GM11168 (cell line): ENCODE measurements at regions not wholly inside any gene's neighbourhood (a gene's known extent, or its start where the extent isn't known, plus 50 kb on each side); places are given as distances from the start of the nearest gene placed in this dataset.

ENCODE experiments used
- in situ Hi-C: fragments of 300-500 bp; cut with MboI; formaldehyde crosslinking; loops from one replicate; pipeline ENCODE4 v1.12.0; 2022; ENCODE audit warnings: low sequenced_read_pairs; ENCODE audit not compliant: unreplicated experiment

DNA sequence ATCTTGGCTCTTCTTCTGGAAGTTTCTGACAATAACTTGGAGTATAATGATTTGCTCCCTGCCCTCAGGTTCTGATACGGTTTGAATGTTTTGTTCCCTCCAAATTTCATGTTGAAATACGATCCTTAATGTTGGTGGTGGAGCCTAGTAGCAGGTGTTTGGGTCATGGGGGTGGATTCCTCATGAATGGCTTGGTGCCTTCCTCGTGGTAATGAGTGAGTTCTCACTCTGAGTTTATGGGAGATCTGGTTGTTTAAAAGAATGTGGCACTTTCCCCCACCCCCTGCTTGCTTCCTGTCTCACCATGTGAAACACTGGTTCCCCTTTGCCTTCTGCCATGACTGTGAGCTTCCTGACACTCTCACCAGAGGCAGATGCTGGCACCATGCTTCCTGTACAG is 103.0 kb upstream of the OSMR start:
- in situ Hi-C loops = no loop called here

DNA sequence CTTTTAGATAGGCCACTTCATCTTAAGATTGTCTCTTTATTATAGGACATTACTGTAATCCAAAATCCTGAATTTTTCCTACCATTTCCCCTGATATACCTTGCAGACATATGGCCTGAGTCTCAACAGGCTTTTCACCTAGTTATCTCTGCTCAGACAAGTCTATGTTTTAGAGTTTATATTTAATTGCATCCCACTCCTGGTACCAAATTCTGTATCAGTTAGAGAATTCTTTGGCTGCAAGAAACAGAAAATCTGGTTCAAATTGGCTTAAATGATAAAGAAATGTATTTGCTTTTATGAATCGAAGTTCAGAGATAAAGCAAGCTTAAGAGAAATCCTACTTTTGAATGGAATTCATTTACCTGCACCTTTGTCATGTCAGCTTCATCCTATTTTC is 102.2 kb upstream of the OSMR start:
- in situ Hi-C loops = no loop called here

DNA sequence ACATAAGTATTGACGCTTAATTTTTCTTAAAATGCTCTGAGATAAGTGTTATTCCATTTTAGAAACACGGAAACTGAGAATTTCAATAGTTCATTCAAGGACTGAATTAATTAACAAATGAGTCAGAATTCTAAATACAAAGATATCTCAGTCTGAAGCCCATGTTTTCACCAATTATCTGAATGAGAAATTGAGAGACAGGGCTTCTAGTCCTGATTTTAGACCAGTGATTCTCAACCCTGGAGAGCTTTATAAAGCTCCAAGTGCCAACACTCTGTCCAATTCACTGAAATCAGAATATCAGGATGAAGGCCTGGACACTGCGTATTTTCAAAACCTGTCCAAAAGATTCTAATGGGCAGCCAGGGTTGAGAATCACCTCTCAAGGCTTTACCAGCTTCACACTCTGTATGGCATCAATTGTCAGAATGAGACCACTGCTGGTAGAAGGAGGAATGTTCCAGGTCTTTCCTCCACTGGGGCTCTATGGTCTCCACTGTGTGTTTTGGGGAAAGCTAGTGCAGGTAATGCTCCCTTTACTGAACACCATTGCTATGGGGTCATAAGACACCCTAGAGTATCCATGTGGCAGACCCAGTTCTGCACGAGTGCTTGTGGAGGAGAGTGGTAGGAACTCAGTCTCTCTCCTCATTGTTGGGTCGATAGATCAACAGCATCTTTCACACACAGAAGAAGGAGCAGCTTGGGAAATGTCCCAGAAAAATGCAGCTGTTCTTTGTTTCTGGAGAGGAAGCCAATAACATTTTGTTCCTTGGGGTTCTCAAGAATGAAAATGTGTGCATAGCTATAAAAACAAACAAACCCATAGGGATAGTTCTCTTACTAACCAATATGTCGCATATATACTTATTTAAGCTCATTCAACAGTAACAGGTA is 99.7 kb upstream of the OSMR start:
- in situ Hi-C loops = no loop called here

DNA sequence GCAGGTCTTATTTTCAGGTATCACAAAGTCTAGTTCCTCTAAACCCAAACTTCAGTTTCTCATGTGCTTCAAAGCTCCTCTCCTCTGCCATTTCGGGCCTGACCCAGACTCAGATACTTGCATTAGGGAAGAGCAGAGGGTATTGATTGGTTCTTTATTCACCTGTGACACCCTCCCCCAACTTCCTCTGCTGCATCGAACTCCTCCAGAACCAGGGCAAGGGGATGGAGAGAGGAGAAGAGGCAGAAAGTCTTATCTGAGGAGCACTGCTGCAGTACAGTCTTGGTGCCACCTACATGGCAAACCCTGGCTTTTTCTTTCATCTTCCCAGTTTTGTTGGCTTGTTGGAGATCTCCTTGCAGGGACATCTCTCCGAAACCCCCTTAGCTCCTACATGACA is 96.0 kb upstream of the OSMR start:
- in situ Hi-C loops = no loop called here

DNA sequence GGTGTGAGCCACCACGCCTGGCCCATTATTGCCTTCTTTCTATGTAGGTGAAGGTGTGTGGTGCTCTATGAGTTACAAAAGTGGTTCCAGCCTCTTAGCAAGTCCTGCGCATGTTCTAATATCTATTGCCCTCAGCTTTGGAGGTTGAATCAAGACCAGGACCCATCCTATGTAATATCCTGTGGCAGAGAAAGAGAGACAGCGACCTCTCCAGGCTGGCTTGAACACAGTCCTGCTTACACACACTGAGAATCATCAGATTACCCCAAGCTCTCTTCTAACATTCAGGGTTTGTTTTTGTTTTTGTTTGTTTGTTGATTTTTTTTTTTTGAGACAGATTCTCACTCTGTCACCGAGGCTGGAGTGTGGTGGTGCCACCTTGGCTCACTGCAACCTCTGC is 94.7 kb upstream of the OSMR start:
- in situ Hi-C loops = no loop called here

DNA sequence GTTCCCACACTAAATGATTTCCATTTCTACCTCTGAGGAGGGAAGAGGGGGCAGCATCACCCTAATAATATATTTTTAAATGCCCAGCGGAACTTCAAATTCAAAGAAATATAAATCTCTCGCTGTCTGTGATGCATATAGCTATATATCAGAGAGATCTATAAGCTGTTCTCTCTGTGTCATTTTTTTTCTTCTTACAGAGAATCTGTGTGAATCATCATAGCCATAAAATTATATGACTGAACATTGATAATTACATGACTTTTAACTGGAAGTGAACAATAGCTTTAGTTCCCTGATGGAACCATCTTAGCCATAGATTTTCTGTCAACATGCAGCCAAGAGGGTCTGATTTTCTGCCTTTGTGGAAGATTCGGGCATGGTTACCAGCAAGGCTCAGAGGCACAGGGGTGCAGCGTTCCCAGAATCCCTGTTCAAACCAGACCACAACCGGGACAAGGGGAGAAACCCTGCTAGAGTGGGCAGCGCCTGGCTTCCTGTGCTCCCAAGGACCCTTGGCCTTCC is 93.7 kb upstream of the OSMR start:
- in situ Hi-C loops = no loop called here

DNA sequence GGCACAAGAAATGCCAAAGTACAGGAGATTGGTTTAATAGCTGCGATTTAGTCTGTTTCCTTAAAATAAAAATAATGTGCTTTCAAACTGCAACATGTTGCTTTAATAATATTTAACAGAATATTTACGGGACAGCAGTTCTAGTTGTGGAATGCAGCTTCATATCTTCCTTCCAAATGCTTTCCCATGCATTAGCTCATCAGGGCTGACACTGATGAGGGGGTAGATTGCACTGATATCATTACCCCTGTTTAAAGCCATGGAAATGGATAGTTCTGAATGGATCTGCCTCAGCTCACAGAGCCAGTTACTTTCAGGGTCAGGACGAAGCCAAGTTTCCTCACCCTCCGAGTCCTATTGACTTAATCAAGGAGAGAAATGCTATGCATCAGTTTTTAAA is 93.2 kb upstream of the OSMR start:
- in situ Hi-C loops = no loop called here

DNA sequence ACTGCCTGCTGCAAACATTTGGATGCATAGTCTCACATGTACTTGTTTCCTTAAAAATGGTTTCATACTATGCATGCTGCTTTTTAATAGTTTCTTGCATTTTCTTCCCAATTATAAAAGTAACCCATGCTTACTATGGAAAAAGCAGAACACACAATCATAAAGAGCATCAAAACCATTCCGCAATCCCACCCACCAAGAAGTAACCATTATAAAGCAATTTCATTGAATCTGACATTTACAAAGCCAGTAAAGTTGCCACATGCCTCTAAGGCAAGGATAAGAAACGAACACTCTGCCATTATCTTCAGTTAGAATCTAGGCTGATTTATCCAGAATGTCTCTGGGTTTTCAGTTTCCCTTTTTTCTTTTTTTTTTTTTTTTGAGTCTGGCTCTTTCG is 92.7 kb upstream of the OSMR start:
- in situ Hi-C loops = no loop called here

DNA sequence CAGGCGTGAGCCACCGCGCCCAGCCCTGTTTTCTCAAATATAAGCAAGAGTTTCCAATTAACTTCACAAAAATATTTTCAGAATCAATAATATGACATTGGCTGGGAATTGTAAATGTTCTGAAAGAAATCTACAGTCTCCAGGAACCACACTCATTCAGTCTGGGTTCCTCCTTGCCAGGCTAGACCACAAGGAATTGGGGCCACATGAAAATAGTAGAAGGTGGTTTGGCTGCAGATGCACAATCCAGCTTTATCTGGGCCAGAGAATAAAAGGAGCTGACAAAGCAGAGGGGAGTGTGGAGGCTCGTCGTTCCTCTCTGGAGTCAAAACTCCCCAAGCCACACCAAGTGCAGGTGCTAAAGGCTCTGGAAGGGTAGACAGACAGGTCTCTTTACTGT is 92.0 kb upstream of the OSMR start:
- in situ Hi-C loops = no loop called here

DNA sequence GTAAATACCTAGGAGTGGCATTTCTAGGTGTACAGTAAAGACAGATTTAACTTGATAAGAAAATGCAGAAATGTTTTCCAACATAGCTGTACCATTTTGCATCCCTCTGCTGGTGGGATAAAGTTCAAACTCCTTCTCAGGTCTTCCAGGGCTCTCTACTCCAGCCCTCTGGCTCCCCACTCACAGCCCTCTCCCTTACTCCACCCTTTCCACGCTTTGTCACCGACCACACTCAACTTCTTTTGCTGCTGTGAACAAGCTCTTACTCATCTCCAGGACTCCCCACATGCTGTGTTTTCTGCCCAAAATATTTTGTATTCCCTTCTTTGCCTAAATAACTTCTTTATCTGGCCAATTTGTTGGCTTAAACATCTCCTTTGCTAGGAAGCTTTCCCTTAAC is 90.6 kb upstream of the OSMR start:
- in situ Hi-C loops = no loop called here

DNA sequence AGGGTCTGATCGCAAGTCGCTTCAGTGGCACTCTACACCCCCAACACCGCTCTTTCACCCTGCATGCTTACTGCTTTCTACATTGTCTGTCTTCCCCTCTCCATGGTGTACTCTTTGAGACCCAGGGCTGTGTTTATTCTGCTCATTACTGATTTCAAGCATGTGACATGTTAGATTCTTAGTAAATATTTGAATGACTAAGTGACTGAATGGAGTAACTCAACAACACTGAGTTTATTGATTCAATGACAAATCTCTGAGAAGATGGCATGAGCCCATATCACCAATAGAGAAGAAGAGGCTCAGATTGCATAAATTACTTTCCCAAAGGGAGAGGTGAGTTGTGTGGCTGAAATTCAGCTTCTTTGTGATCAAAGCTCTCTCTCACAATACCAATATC is 89.7 kb upstream of the OSMR start:
- in situ Hi-C loops = no loop called here

DNA sequence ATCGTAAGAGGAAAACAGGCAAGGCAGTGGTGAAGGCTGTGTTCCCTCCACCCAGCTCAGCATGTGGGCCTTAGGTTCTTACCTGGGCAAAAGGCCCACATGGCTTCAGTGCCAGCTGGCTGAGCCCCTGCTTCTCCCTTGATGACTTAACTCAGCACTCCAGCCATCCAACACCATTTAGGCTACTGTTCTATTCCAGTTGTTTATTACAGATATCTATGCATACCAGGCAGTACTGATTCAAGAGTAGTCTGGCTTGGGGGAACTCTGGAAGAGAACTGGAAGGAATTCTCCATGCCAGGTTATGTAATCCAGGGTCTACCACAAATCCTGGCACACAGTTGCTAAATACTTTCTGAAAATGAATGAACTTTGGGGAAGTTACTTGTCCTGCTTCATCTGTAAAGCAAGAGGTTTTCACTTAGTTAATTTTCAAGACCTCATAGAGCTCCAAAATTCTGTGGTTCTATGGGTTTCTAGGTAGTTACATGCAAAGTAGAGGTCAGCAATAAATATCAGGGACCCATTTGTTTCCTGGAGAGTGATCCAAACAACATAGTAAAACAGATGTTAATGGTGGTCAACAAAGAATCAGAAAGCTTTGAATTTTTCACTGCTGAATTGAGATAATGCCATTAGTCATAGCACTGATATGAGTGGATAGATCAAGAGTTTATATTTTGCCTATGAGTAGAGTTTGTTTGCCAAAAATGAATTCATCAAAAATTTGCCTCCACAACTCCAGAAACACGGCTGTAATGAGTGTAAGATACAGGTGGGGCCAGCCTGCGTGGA is 88.2 kb upstream of the OSMR start:
- in situ Hi-C loops = no loop called here

DNA sequence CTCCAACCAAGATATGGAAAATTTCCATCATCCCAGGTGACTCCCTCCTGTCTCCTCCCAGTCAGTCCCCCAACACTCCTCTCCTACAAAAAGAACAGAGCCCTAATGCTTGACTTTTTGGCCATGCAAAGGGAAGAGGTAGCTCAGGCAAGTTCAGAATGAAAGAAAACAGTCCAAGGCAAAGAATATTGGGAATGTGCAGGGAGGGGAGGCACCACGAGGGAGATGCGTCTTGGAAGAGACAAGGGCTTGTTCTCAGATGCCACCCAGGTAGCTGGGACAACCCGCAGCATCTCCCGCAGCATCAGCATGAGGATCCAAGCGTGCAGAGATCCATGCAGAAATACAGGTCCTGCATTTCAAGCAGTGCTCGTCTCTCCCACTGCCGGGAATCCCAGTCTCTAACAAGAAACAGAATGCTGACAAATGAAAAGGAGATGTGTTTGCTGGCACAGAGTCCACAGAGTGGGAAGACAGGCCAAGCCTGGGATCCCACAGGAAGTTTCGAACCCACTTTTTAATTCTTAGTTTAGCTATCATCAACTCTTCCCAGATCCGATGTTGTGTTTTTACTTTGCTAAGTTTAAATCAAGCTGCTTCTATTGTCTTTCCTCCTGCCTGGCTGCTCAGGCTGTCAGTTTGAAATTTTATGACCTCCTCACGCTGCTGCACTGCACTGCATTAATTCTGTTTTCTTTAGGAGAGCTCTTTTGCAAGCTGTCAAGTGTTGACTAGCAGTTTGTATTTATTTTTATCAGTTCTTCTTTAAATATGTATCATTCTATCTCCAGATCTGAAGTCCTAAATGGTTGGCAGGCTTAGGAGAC is 86.8 kb upstream of the OSMR start:
- in situ Hi-C loops = no loop called here

DNA sequence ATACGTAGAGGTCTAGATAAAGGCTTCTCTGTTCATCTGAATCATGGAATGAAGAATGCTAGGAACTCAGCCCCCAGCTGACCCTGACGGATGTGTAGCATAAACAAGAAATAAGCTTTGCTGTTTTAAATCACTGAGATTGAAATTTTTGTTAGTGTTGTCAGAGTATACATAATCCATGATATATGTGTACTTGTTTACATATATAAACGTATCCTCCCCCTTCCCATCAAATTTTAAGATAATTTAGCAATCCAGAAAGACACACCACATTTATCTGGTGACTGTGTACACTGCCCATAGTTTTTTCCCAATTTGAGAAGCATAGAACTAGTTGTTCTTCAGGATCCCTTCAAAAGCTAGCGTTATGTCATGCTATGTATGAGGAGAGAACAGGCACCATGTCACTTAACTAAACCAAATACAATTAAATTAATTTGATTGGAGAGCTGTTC is 80.8 kb upstream of the OSMR start:
- in situ Hi-C loops = no loop called here

DNA sequence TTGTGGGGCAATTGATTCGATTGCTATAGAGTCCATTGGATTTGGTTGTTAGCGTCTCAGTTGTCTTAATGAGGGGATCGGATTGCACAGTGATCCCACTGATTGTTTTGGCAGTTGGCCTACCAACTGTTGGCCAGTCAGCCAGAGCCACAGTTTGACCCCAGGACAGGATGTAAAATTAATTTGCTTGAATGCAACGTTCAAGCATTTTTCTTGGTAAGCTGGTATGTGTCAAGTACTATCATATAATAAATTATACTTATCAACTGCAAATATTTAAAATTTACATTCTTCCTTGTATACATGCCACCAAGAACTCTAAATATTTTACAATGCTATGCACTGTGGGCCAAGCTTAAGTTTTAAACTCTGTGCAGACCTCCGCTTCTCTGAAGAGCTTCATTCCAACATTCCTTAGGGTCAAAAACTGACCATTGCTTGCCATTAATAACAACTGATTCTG is 80.4 kb upstream of the OSMR start:
- in situ Hi-C loops = no loop called here

DNA sequence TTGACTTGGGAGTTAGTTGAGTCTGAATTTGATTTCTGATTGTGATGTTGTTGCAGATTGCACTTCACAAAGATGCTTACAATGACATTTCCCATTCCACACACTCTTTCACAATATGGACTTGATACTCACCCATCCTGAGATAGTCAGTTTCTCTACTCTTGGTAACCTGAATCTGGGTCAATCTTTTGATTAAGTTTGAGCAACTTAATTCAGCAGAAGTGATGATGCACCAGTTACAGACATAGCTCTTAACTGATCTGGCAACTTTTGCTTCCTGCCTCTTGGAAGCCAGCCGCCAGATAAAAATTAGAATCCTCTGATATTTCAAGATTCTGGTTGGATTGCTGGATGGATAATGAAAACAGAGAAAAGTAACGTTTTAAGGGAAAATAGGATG is 79.7 kb upstream of the OSMR start:
- in situ Hi-C loops = no loop called here

DNA sequence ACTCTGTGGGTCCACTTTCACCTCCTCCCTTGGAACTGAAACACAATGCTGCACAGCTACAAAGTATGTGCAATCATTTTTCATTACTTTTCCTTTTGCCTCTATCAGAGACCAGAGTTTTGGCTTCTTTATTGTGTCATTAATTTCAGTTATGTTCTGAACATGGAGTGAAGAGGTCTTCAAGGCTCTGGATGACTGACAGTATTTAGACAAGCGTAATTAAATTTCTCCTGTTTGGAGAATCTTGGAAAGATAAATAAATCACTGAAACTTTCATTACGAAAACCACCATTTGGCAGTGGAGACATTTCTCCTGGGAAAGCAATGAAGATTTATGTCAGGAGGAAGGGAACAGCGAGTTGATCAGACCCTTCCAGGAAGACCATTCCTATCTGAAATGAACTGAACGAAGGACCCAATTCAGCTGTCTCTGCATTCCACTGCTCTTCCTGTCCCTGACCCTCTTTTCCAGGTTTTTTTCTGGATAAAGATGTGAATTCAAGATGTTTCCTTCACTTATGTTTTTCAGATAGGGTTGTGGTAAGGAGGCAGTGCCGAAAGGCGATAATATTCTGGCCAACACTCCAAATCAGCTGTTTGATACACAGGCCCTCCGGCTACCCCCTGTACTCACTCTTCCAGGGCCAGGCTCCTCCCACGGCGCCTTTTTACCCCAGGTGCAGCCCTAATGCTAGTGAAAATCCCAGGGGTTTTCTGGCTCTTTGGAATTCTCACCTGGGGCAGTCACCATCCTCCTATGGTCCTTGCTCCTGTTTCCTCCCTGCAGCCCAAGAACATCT is 77.2 kb upstream of the OSMR start:
- in situ Hi-C loops = no loop called here

DNA sequence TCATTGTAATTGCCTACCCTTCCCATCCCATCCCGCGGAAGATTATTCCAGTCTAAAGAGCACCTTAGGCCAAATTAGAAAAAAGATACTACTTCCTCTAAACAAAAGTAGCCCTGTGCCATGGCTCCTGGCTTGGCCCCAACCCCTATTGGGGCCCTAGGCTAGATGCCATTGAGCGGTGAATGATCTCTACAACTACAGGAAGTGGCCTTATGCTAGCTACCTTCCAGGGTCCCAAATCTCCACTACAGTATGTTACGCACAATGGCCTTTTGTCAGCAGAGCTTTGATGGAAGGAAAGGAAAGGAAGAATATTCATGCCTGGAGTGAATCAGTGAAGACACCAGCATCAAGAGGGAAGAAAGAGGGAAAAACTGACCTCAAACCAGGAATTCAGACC is 73.3 kb upstream of the OSMR start:
- in situ Hi-C loops = no loop called here

DNA sequence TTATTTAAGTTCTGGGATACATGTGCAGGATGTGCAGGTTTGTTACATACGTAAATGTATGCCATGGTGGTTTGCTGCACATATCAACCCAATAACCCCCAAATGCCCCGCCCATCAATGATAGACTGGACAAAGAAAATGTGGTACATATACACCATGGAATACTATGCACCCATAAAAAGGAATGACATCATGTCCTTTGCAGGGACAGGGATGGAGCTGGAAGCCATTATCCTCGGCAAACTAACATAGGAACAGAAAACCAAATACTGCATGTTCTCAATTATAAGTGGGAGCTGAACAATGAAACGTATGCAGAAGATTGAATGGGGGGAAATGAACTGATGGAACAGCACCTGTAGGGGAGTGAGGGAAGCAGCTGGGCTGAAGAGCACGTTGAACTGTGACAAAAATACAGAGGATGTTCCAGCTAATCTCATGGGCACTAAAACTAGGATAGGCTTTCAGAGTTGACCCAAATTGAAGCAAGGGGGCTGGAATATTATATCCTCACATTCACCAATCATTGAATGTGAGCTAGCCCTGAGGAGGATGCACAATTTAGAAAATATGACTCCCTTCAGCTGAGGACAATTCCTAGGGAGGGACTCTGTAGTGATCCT is 70.5 kb upstream of the OSMR start:
- in situ Hi-C loops = no loop called here
